GM12865 (cell line): ENCODE measurements at regions not wholly inside any gene's neighbourhood (a gene's known extent, or its start where the extent isn't known, plus 50 kb on each side); places are given as distances from the start of the nearest gene placed in this dataset.

Source experiments
- DNase-seq: peaks from one replicate; pipeline ENCODE4 v3.0.0; 2010; ENCODE audit warnings: low read depth
- H3K4me3 ChIP-seq: 2 replicates; pipeline ENCODE4 v1.5.1; 2011; ENCODE audit warnings: mild to moderate bottlenecking, low read depth, low read length, control low read depth
- TF ChIP-seq, protein P1 (sequence below): IDR thresholded peaks from 2 replicates; pipeline ENCODE4 v1.5.1; 2011; ENCODE audit warnings: low read length, control low read depth, low read depth, inconsistent platforms; ENCODE audit not compliant: insufficient read depth; ENCODE audit errors: missing control alignments

GRCh38 chr1:83760226-83761021 is 238.5 kb downstream of the TTLL7 start:
- no peak overlapping the region for H3K4me3 ChIP-seq
- TF ChIP-seq, protein P1, sequence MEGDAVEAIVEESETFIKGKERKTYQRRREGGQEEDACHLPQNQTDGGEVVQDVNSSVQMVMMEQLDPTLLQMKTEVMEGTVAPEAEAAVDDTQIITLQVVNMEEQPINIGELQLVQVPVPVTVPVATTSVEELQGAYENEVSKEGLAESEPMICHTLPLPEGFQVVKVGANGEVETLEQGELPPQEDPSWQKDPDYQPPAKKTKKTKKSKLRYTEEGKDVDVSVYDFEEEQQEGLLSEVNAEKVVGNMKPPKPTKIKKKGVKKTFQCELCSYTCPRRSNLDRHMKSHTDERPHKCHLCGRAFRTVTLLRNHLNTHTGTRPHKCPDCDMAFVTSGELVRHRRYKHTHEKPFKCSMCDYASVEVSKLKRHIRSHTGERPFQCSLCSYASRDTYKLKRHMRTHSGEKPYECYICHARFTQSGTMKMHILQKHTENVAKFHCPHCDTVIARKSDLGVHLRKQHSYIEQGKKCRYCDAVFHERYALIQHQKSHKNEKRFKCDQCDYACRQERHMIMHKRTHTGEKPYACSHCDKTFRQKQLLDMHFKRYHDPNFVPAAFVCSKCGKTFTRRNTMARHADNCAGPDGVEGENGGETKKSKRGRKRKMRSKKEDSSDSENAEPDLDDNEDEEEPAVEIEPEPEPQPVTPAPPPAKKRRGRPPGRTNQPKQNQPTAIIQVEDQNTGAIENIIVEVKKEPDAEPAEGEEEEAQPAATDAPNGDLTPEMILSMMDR, result no peak
- DNase-seq, result no peak

DNA sequence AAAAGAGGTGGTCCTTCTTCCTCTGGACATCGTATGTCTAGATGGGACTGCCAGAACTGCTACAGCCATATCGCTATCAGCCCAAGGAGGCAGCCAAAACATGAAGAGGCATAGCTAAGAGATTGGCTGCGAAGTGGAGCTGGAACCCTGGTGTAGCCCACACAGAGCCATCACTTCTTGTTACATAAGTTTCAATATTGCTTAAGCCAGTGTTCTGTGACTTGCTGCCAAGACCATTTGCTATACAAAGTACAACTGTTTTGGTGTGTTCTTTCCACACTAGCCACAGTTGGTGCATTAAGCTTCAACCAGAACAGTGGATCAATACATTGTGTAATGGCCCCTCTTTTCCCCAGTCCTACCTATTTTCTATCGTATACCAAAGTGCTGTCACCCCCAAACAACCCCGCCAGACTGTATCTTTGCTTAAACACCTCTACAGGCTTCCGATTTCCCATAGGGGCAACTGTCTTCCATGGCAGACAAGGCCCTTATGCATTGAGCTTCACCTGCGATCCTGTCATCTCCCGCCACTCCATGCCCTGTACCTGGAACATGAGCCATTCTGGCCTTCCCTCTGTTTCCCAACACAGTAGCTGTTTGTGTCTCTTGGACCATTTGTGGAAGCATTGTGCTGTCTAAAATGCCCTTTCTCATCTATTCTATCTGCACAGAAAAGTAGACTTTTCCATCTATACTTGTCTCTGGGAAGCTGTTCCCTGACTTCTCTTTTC is 241.8 kb downstream of the TTLL7 start:
- no peak overlapping the region for H3K4me3 ChIP-seq
- TF ChIP-seq, protein P1, result no peak
- no peak for DNase-seq

- DNase-seq, result no peak
- no peak overlapping the region for H3K4me3 ChIP-seq
- TF ChIP-seq, protein P1, result no peak
Observed at GRCh38 chr1:83751602-83752001, 247.3 kb downstream of the TTLL7 start.

GRCh38 chr1:83750201-83750600 is 248.7 kb downstream of the TTLL7 start:
- no peak for DNase-seq
- TF ChIP-seq, protein P1, result no peak

GRCh38 chr1:83747853-83748482 is 251.0 kb downstream of the TTLL7 start:
- TF ChIP-seq, protein P1, result no peak
- DNase-seq, result no peak
- H3K4me3 ChIP-seq, result no peak overlapping the region

More at GRCh38 chr1:83750201-83750600, 248.7 kb downstream of the TTLL7 start:
- H3K4me3 ChIP-seq, result no peak overlapping the region

DNA sequence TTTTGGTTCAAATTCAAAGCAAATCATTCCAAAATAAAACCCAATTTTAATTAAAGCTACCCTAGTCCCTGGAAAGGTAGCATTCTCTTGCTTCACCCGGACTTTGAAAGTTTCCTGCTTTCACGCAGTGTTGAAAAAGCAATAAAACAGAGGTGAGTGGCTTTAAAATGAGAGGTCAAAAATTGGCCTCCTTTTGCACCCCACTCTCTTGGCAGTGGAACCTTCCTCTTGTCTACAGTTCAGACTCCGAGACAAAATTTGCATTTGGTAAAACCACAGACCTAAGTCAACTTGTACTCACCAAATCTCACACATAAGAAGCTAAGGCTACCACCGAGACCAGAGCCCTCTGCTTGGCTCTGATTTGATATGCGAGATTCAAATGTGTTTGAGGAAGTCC is 252.7 kb downstream of the TTLL7 start:
- TF ChIP-seq, protein P1, result no peak
- DNase-seq, result peak; percentile 61
- no peak overlapping the region for H3K4me3 ChIP-seq
